WTC11 (cell line): ENCODE measurements at regions not wholly inside any gene's neighbourhood (a gene's known extent, or its start where the extent isn't known, plus 50 kb on each side); places are given as distances from the start of the nearest gene placed in this dataset.

Source experiments
- ATF6 ChIP-seq: sonication (generic); formaldehyde crosslinking; IDR thresholded peaks from 2 replicates; pipeline ENCODE4 v1.8.1; 2023; ENCODE audit warnings: mild to moderate bottlenecking, missing genetic modification reagents
- CREB1 ChIP-seq: sonication (generic); formaldehyde crosslinking; IDR thresholded peaks from 2 replicates; pipeline ENCODE4 v1.8.0; 2023; ENCODE audit warnings: mild to moderate bottlenecking, missing genetic modification reagents
- CTCF ChIP-seq: fragments of 200-600 bp; IDR thresholded peaks from 2 replicates; pipeline ENCODE4 v1.8.0; 2022; ENCODE audit warnings: antibody characterized with exemption
- GTF2I ChIP-seq: fragments of 250-450 bp; sonication (Bioruptor Pico); conservative IDR thresholded peaks from 2 replicates; pipeline ENCODE4 v1.4.0; 2021; ENCODE audit warnings: mild to moderate bottlenecking
- IRF2 ChIP-seq: sonication (generic); formaldehyde crosslinking; IDR thresholded peaks from 2 replicates; pipeline ENCODE4 v1.8.0; 2022; ENCODE audit warnings: low read depth, missing genetic modification reagents, borderline replicate concordance
- MAX ChIP-seq: sonication (generic); formaldehyde crosslinking; IDR thresholded peaks from 2 replicates; pipeline ENCODE4 v1.8.0; 2022; ENCODE audit warnings: mild to moderate bottlenecking, missing genetic modification reagents
- SMAD4 ChIP-seq: sonication (generic); formaldehyde crosslinking; IDR thresholded peaks from 2 replicates; pipeline ENCODE4 v1.8.0; 2022; ENCODE audit warnings: mild to moderate bottlenecking, missing genetic modification reagents
- ZNF317 ChIP-seq: sonication (generic); formaldehyde crosslinking; IDR thresholded peaks from 2 replicates; pipeline ENCODE4 v1.8.1; 2023; ENCODE audit warnings: low read depth, mild to moderate bottlenecking, moderate library complexity, missing genetic modification reagents, borderline replicate concordance
- ZSCAN18 ChIP-seq: fragments of 250-450 bp; sonication (Bioruptor Pico); IDR thresholded peaks from 2 replicates; pipeline ENCODE4 v2.1.2; 2022; ENCODE audit warnings: mild to moderate bottlenecking, moderate library complexity
- TF ChIP-seq, protein P1 (sequence below): sonication (generic); formaldehyde crosslinking; IDR thresholded peaks from 2 replicates; pipeline ENCODE4 v1.8.1; 2022; ENCODE audit warnings: mild to moderate bottlenecking, missing genetic modification reagents, moderate library complexity, borderline replicate concordance
- TF ChIP-seq, protein P2 (sequence below): sonication (generic); formaldehyde crosslinking; IDR thresholded peaks from 2 replicates; pipeline ENCODE4 v1.8.1; 2022; ENCODE audit warnings: low read depth, missing genetic modification reagents, borderline replicate concordance
- TF ChIP-seq, protein P3 (sequence below): sonication (generic); formaldehyde crosslinking; IDR thresholded peaks from 2 replicates; pipeline ENCODE4 v1.8.0; 2022; ENCODE audit warnings: mild to moderate bottlenecking, missing genetic modification reagents

DNA sequence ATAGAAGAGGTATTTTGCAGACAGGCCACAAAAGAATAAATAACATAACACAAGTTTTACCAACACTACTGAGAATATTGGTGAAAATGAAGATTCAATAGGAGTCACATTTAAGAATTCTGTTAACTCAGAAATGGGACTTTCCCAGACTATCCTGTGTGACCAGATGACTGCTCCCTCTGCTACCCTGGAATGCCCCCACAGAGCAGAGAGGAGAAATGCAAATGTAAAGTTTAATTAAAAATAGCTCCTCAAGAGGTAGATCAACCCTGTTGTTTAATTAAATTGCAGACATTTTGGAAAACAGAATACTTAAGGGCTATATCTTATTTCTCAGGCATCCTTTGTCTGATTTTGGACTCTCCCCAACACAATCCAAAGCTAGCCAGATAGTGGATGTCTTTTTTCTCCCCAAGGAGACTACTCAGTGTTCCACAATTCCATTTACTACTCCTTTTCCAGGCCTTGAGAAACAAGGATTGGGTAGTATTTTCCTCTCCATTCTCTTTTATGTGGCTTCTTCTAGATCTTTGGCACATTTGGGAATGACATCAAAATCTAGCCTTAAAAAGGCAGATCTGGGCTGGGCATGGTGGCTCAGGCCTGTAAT lies 104.7 kb upstream of the TSC22D1 start:
- TF ChIP-seq ATF6 (CRISPR knock-in tag) (no peak), CTCF (no peak), IRF2 (no peak), CREB1 (CRISPR knock-in tag) (no peak), SMAD4 (no peak), ZSCAN18 (CRISPR knock-in tag) (no peak), MAX (CRISPR knock-in tag) (no peak), GTF2I (no peak), ZNF317 (CRISPR knock-in tag) (no peak)
- TF ChIP-seq, protein P1, sequence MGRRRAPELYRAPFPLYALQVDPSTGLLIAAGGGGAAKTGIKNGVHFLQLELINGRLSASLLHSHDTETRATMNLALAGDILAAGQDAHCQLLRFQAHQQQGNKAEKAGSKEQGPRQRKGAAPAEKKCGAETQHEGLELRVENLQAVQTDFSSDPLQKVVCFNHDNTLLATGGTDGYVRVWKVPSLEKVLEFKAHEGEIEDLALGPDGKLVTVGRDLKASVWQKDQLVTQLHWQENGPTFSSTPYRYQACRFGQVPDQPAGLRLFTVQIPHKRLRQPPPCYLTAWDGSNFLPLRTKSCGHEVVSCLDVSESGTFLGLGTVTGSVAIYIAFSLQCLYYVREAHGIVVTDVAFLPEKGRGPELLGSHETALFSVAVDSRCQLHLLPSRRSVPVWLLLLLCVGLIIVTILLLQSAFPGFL (CRISPR knock-in tag), result no peak
- TF ChIP-seq, protein P2, sequence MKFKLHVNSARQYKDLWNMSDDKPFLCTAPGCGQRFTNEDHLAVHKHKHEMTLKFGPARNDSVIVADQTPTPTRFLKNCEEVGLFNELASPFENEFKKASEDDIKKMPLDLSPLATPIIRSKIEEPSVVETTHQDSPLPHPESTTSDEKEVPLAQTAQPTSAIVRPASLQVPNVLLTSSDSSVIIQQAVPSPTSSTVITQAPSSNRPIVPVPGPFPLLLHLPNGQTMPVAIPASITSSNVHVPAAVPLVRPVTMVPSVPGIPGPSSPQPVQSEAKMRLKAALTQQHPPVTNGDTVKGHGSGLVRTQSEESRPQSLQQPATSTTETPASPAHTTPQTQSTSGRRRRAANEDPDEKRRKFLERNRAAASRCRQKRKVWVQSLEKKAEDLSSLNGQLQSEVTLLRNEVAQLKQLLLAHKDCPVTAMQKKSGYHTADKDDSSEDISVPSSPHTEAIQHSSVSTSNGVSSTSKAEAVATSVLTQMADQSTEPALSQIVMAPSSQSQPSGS (CRISPR knock-in tag), result no peak
- TF ChIP-seq, protein P3, sequence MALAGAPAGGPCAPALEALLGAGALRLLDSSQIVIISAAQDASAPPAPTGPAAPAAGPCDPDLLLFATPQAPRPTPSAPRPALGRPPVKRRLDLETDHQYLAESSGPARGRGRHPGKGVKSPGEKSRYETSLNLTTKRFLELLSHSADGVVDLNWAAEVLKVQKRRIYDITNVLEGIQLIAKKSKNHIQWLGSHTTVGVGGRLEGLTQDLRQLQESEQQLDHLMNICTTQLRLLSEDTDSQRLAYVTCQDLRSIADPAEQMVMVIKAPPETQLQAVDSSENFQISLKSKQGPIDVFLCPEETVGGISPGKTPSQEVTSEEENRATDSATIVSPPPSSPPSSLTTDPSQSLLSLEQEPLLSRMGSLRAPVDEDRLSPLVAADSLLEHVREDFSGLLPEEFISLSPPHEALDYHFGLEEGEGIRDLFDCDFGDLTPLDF (CRISPR knock-in tag), result no peak
